C4-2B (cell line): ENCODE measurements at regions not wholly inside any gene's neighbourhood (a gene's known extent, or its start where the extent isn't known, plus 50 kb on each side); places are given as distances from the start of the nearest gene placed in this dataset.

Source experiments
- ZFX ChIP-seq: fragments of 450-650 bp; IDR thresholded peaks from 2 replicates; pipeline ENCODE4 v1.6.1; 2017
- TF ChIP-seq, protein P1 (sequence below): fragments of 450-650 bp; conservative IDR thresholded peaks from 2 replicates; pipeline ENCODE4 v1.5.1; 2017; ENCODE audit warnings: mild to moderate bottlenecking

DNA sequence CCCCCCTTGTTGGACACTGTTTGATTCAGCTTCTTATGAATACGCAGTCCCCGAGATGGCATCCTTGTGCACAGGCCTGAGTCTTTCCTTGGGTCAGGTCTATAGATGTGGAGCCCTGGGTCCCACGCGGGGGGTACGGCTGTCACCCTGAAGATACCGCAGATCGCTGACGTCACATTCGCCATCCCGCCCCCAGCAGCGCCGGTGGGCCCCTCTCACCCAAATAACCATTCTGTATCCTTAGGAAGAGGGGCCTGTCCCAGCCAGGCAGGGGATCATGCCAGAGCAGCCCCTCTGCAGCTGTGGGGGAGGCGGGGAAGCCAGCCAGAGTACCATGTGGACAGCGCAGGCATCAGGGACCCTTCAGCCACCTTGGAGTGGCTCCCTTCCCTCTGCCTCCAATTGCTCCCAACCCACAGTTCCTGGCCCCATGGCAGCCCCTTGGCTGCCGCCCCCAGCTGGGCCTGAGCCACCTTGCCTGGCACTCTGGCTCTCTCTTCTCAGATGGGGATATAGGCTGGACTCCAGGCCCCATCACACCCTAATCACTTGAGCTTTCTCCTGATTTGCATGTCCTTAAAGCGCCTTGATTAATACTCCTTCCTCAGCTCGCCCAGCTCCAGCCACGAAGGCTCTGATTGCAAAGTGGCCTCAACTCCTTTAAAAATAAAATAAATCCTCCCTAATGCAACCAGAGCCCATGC is 189.8 kb downstream of the C9orf50 start:
- TF ChIP-seq, protein P1, sequence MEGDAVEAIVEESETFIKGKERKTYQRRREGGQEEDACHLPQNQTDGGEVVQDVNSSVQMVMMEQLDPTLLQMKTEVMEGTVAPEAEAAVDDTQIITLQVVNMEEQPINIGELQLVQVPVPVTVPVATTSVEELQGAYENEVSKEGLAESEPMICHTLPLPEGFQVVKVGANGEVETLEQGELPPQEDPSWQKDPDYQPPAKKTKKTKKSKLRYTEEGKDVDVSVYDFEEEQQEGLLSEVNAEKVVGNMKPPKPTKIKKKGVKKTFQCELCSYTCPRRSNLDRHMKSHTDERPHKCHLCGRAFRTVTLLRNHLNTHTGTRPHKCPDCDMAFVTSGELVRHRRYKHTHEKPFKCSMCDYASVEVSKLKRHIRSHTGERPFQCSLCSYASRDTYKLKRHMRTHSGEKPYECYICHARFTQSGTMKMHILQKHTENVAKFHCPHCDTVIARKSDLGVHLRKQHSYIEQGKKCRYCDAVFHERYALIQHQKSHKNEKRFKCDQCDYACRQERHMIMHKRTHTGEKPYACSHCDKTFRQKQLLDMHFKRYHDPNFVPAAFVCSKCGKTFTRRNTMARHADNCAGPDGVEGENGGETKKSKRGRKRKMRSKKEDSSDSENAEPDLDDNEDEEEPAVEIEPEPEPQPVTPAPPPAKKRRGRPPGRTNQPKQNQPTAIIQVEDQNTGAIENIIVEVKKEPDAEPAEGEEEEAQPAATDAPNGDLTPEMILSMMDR, result no peak
- no peak for TF ChIP-seq ZFX
